NCI-H2196 (cell line): ENCODE measurements at regions not wholly inside any gene's neighbourhood (a gene's known extent, or its start where the extent isn't known, plus 50 kb on each side); places are given as distances from the start of the nearest gene placed in this dataset.

ENCODE experiments used
- DNase-seq: peaks from one replicate; lab custom pipeline; 2025; ENCODE audit not compliant: unreplicated experiment; lab: John Stamatoyannopoulos, UW

GRCh38 chr6:156533872-156534524 is 243.2 kb upstream of the ARID1B start:
- no peak for DNase-seq

DNA sequence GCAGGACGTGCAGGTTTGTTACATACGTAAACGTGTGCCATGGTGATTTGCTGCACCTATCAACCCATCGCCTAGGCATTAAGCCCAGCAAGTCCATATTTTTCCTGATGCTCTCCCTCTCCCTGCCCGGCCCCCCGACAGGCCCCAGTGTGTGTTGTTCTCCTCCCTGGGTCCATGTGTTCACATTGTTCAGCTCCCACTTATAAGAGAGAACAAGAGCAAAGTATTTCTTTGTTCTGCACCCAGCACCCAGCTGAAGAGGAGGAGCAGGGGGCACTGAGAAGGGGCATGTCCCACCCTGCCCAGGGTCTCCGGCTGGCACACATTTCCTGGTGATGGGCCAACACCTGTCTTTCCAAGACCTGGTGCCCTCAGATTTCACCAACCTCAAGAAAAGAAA is 251.1 kb upstream of the ARID1B start:
- no peak for DNase-seq

DNA sequence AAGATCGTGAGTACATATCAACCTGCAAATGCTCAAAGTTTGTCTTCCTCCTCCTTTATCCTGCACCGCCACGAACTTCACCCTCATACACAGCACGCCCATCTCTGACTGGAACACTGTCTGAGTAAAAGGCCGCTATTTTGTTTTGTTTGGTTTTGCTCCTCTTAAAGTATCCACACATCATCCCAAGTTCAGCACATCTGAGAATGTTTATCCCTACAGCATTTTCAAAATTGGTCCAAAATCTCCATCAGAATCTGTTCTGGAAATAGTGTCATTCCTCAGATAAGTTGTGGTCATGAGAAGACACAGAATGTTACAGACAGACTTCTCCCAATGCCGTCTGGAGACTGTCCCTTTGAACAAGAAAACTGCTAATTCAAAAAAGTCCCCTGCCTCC is 251.6 kb upstream of the ARID1B start:
- DNase-seq: no peak

- DNase-seq: no peak
Measured at GRCh38 chr6:156519940-156520339, 257.2 kb upstream of the ARID1B start.

GRCh38 chr6:156517088-156517487 is 260.1 kb upstream of the ARID1B start:
- DNase-seq: no peak

- no peak for DNase-seq
Measured at GRCh38 chr6:156515242-156515641, 261.9 kb upstream of the ARID1B start.

- no peak for DNase-seq
Measured at GRCh38 chr6:156513504-156513903, 263.7 kb upstream of the ARID1B start.

DNA sequence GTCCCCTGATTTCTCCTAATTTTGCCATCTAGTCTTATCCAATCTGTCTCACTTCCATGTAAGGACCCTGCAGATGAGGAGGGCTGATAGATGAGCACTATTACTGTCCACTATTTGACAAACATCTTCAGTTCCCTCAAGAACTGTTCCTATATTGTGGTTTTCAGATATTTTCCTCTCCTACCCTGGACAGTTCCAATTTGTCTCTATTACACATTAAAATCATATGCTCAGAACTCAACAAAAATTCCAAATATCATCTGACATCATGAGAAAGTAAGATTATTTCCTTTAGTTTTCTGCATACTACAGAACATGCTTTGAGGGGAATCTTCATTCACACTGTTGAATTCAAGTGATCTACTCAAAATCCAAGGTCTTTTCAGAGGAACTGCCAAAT is 265.6 kb upstream of the ARID1B start:
- DNase-seq: no peak

DNA sequence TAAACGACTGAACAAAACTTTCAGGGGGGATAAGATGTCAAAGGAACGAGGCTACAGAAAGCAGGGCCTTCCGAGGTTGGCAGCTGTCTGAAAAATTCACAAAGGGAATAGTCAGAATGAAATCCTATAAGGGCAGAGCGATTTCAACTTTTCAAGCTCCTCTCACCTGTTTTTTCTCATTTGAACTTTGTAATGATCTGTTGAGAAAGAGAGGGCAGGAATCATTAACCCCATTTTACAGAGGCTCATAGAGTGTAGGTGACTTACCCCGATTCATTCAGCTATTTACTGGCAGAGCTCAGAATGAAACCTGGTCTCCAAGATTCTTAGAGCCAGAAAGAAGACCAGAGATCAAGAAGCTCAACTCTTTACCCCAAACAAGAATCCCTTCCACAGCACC is 266.1 kb upstream of the ARID1B start:
- DNase-seq: no peak

GRCh38 chr6:156510242-156510641 is 266.9 kb upstream of the ARID1B start:
- DNase-seq: no peak

DNA sequence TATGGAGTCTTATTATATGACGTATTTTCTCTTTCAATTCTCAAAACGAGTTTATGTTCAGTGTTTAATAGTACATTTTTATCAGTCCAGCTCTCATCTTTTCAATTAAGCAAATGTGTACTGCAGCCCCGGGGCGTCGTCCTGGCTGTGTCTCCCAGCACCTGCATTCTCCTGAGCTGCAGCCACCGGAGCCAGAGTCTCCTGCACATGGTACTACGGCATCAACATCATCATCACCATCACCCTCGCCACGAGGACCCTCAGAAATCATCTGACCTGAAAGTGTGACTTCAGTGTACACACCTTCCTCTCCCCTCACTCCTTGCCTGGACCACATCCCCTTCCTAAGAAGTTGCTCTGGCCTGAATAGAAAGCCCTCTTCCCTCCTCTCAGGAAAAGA is 267.7 kb upstream of the ARID1B start:
- DNase-seq: no peak

- DNase-seq: no peak
Measured at GRCh38 chr6:156508923-156509322, 268.3 kb upstream of the ARID1B start.

DNA sequence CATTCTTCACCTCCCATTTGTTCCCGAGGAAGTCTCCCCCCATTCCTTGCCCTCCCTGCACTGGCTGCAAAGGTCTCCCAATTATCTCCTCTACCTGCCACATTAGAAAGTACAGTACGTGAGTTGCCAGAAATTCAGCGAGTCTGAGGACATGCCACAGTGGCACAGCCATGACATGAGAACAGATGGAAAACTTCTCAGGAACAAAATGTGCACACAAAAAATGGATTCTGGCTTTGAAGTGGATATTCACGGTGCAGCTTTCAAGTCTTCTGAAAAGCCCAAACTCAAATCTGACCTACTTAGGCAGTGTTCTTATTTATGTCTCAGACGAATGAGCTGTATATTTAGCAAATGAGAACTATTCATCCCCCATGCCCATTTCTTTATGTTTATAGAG is 269.1 kb upstream of the ARID1B start:
- DNase-seq: no peak

- no peak for DNase-seq
Measured at GRCh38 chr6:156507656-156508055, 269.5 kb upstream of the ARID1B start.

DNA sequence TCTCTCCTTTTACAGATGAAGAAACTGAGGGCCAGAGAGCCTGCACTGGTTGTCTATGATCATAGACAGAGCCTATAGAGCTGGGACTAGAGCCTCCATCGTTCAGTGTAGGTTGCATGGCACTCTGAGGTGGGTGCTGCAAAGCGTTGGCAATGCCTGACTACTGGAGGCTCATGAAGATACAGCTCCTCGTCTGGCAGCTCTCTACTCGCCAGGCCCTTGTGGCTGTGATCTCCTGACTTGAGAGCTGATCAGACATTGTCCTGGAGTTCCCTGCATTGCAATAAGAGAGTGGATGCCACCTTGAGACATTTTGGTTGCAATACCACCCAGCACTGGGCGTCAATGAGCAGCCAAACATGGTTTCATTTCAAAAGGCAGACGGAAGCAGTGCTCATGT is 270.1 kb upstream of the ARID1B start:
- DNase-seq: no peak

DNA sequence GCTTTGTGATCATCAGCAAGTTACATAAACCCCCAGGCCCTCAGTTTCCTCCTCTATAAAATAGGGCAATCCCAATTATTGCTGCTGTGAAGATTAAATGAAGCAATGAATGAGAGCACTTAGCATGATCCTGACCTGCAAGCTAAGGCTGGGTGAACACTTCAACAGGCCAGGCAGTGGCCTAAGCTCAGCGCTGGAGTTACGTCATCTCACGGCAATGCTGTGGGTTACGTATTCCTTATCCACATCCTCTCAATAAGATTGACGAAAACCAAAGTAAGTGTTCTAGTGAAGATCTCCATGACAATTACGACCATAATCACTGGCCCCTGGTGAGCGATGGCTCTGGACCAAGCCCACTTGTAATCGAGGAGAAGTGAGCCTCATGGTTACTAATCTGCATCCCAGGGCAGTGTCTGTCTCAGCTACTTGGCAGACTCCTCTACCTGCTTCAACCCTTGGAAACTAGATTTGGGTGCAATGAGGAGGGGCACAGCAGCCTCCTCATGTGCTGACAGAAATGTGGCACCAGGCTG is 274.1 kb upstream of the ARID1B start:
- DNase-seq: no peak

- no peak for DNase-seq
Measured at GRCh38 chr6:156497618-156498017, 279.6 kb upstream of the ARID1B start.

DNA sequence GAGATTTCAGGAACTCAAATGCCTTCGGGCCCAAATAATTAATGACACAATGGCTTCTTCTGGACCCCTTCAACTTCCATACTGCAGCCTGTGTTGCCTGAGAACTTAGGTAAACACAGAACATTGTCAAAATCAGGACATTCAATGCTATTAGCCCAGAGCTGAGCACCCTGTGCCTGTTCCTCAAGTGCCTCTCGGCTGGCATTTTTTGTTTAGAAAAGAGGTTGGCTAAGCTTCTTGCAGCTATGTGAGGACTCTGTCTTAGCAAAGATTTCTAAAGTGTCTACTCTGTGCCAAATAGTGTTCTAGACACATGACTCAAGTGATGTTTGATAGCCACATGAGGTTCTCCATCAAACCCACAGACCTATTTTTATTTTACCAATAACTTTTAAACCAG is 289.3 kb upstream of the ARID1B start:
- DNase-seq: no peak

DNA sequence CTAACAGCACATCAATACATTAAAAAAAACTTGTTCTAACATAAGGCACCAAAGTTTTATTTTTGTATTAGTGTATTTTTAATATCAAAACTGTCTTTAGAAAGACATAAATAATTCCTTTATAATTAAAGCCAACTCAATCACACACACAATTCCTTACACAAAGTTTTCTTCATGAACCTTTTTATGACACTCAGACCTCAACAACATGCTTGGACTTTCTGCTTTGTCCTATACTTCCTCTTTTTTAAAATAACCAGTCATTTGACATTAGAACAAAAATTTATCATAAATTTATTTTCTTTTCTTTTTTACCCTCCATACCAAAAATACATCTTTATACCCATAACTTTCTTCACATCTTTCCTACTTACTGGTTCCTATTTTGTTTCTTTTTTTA is 292.0 kb upstream of the ARID1B start:
- DNase-seq: no peak

GRCh38 chr6:156474507-156475120 is 302.6 kb upstream of the ARID1B start:
- no peak for DNase-seq

DNA sequence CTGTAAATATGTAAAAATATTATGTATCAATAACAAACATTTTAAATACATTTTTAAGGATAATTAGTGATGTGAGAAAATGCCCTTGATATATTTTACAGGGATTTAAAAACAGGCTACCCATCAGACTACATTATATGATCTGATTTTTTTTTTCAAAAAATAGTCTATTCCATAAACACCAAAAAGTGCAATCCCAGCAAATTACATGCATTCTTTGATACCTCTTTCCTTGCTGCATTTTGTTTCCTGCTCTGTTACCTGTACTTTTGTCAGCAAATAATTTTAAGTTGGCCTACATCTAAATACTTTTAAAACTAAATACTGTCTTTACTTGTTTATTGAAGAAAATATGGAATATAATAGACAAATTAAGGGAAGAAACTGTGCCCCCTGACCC is 306.2 kb upstream of the ARID1B start:
- no peak for DNase-seq

DNA sequence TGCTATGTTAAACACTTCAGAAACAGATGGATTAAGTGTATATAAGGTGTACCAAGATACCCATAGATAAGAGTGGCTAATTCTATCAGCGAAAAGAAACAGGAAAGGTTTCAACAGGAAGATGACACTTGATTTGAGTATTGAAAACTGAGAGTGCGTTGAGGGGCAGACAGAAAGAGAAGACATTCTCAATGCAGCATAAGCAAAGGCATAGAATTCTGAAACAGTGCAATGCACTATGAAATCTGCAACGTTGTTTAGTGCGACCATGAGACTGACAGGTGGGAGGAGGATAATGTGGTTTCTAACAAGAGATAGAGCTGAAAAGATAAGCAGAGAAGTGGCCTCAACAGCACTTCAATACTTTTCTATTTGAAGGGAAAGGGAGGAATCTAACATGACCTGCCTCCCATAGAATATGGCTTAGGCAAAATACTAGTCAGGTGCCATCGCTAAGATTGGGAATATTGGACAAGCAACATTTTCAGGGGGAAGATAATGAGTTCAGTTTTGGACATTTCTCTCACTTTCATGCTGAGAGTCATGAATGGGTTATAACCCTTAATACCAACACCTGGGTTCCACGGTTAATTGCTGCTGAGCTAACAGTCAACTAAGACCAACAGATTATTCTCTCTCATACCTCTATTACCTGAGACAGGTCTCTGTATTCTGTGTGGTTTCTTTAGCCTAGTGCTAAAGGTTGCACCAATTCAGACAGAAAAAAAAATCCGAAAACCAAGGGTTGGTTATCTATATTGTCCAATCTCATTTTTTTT is 312.9 kb upstream of the ARID1B start:
- no peak for DNase-seq
